ENCODE measurements at regions not wholly inside any gene's neighbourhood (a gene's known extent, or its start where the extent isn't known, plus 50 kb on each side); places are given as distances from the start of the nearest gene placed in this dataset.
"Not testable (repeated sequence)": the region's sequence is repeated elsewhere in the genome, so short reads cannot be mapped to it uniquely, and the experiment has no call there.

GRCh38 chr12:124673801-124674617 is 106.6 kb upstream of the NCOR2 start:
- CTCF ChIA-PET = no interaction called here

GRCh38 chr12:124669271-124669721 is 101.9 kb upstream of the NCOR2 start:
- H3K27ac Mint-ChIP-seq; CTCF ChIA-PET; H3K9me3 Mint-ChIP-seq; H3K4me1 Mint-ChIP-seq (ENCODE audit: low read depth); DNase-seq; H3K36me3 Mint-ChIP-seq; H3K4me3 Mint-ChIP-seq; POLR2A ChIA-PET; H3K27me3 Mint-ChIP-seq; intact Hi-C loops (cut with micrococcal nuclease): not testable (repeated sequence)

More at GRCh38 chr12:124673801-124674617, 106.6 kb upstream of the NCOR2 start:
- Mint-ChIP-seq H3K4me3 (no peak overlapping the region), H3K27ac (no peak overlapping the region), H3K36me3 (no peaks in the 10 kb centered on the region), H3K4me1 (ENCODE audit: low read depth) (no peaks in the 10 kb centered on the region), H3K9me3 (no peaks in the 10 kb centered on the region), H3K27me3 (no peaks in the 10 kb centered on the region)
- POLR2A ChIA-PET = no interaction called here
- no peak for DNase-seq
- intact Hi-C loops (cut with micrococcal nuclease) = no loop called here

DNA sequence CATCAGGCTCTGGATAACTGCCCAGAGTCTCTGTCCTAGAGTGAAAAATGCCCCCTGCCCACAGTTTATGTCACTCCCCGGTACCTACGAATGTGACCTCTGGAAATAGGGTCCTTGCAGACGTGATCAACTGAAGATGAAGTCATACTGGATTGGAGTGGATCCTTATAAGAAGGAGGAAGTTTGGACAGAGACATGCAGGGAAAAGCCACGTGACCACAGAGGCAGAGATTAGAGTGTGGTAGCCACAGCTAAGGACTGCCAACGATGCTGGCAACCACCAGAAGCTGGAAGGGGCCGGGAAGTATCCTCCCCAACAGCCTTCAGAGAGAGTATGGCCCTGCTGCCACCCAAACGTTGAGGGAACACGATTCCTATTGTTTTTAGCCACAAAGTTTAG is 101.2 kb upstream of the NCOR2 start:
- H3K27ac Mint-ChIP-seq = no peak overlapping the region
- peaks cover 2% of the 10 kb centered on the region for H3K36me3 Mint-ChIP-seq
- intact Hi-C loops (cut with micrococcal nuclease) = no loop called here
- no peaks in the 10 kb centered on the region for H3K27me3 Mint-ChIP-seq
- ChIA-PET POLR2A (no interaction called here), CTCF (no interaction called here)
- DNase-seq = no peak
- H3K4me1 Mint-ChIP-seq (ENCODE audit: low read depth) = no peaks in the 10 kb centered on the region
- no peak overlapping the region for H3K4me3 Mint-ChIP-seq
- H3K9me3 Mint-ChIP-seq = peaks cover 4% of the 10 kb centered on the region

DNA sequence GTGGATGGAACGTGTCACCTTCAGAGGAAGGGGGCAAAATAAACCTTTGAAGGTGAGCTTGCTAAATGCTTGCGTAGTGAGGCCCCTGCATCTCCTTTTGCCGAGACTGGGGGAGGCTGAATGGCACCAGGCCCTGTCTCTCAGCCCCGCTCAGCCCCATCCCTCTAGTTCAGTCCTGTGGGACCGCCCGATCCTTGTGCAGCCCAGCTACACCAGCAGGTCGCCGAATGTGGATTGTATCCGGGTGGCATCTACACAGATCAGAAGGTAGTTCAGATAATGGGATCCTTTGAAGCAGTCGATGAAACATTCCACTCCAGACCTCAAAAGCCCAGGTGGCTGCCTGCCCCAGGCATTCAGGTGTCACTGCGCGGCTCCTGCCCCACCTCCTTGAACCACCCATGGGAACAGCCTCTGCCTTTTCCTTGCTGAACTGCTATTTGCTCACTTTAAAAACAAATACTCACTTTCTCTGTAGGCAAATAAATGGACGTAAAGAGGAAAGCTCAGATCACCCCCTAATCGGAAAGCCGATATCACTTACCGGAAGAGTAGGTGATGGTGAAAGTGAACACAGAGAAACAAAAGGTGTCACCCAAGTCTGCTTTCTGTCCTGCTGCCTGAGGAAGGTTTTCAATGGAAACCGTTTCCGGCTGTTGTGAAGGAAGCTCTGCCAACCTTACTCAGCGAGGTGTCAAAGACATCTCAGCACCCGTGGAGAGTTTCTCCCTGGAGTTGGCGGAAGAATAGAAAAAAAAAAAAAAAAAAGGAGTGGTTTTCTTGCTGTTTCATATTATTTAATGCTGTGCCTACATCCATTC is 100.3 kb upstream of the NCOR2 start:
- no peak overlapping the region for H3K27ac Mint-ChIP-seq
- no peak overlapping the region for H3K4me3 Mint-ChIP-seq
- peaks cover 6% of the 10 kb centered on the region for H3K9me3 Mint-ChIP-seq
- intact Hi-C loops (cut with micrococcal nuclease) = no loop called here
- DNase-seq = no peak
- ChIA-PET POLR2A (no interaction called here), CTCF (interaction anchor here (1.2 kb wide), 1 partner anchor 16 kb away, joined by 3 read pairs; no protein-coding TSS in a partner anchor)
- peaks cover 5% of the 10 kb centered on the region for H3K36me3 Mint-ChIP-seq
- no peaks in the 10 kb centered on the region for H3K4me1 Mint-ChIP-seq (ENCODE audit: low read depth)
- H3K27me3 Mint-ChIP-seq = no peaks in the 10 kb centered on the region

DNA sequence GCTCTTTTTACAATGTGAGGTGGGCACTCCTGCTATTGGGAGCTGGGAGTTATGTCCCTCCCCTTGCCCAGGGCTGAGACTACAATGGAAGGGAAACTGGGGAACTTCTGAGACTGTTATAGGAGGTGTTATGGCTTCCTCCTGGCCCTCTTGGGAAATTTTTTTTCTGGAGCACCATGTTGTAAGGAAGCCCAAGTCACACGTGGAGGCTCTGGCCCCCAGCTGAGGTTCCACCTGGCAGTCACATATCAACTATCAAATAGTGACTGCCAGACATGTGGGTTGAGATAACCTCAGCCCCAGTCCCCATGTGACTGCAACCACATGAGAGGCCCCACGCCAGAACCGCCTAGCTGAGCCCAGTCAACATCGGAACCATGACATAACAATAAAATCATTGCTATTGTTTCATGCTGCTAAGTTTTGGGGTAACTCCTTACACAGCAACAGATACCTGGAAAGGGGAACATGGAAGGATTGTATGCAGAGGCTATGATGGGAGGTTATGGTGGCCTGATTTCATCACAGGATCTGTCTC is 99.4 kb upstream of the NCOR2 start:
- no peak for DNase-seq

GRCh38 chr12:124665511-124665910 is 98.1 kb upstream of the NCOR2 start:
- peaks cover 7% of the 10 kb centered on the region for H3K36me3 Mint-ChIP-seq
- peaks cover 14% of the 10 kb centered on the region for H3K9me3 Mint-ChIP-seq
- H3K27ac Mint-ChIP-seq = no peak overlapping the region
- no peak for DNase-seq
- POLR2A ChIA-PET = no interaction called here
- no peaks in the 10 kb centered on the region for H3K4me1 Mint-ChIP-seq (ENCODE audit: low read depth)
- H3K27me3 Mint-ChIP-seq = no peaks in the 10 kb centered on the region
- CTCF ChIA-PET = no interaction called here
- no peak overlapping the region for H3K4me3 Mint-ChIP-seq
- intact Hi-C loops (cut with micrococcal nuclease) = no loop called here

More for the DNA sequence above, 99.4 kb upstream of the NCOR2 start:
- H3K9me3 Mint-ChIP-seq = peaks cover 13% of the 10 kb centered on the region
- no peak overlapping the region for H3K27ac Mint-ChIP-seq
- no peak overlapping the region for H3K4me3 Mint-ChIP-seq
- no peaks in the 10 kb centered on the region for H3K4me1 Mint-ChIP-seq (ENCODE audit: low read depth)
- intact Hi-C loops (cut with micrococcal nuclease) = no loop called here
- CTCF ChIA-PET = interaction anchor here (1.2 kb wide), 1 partner anchor 15 kb away, joined by 3 read pairs; no protein-coding TSS in a partner anchor
- POLR2A ChIA-PET = no interaction called here
- H3K36me3 Mint-ChIP-seq = peaks cover 7% of the 10 kb centered on the region
- no peaks in the 10 kb centered on the region for H3K27me3 Mint-ChIP-seq

- peaks cover 14% of the 10 kb centered on the region for H3K9me3 Mint-ChIP-seq
- CTCF ChIA-PET = no interaction called here
Measured at GRCh38 chr12:124664395-124665111, 97.1 kb upstream of the NCOR2 start.

GRCh38 chr12:124663771-124664366 is 96.5 kb upstream of the NCOR2 start:
- peaks cover 7% of the 10 kb centered on the region for H3K36me3 Mint-ChIP-seq
- no peak for DNase-seq
- peaks cover 14% of the 10 kb centered on the region for H3K9me3 Mint-ChIP-seq
- H3K27ac Mint-ChIP-seq = no peak overlapping the region
- no peaks in the 10 kb centered on the region for H3K4me1 Mint-ChIP-seq (ENCODE audit: low read depth)
- intact Hi-C loops (cut with micrococcal nuclease) = no loop called here
- H3K27me3 Mint-ChIP-seq = no peaks in the 10 kb centered on the region
- no peak overlapping the region for H3K4me3 Mint-ChIP-seq
- CTCF ChIA-PET = no interaction called here
- POLR2A ChIA-PET = no interaction called here

More at GRCh38 chr12:124664395-124665111, 97.1 kb upstream of the NCOR2 start:
- intact Hi-C loops (cut with micrococcal nuclease) = no loop called here
- POLR2A ChIA-PET = no interaction called here
- DNase-seq = no peak
- no peak overlapping the region for H3K4me3 Mint-ChIP-seq
- H3K27ac Mint-ChIP-seq = no peak overlapping the region
- H3K36me3 Mint-ChIP-seq = peaks cover 7% of the 10 kb centered on the region
- H3K4me1 Mint-ChIP-seq (ENCODE audit: low read depth) = no peaks in the 10 kb centered on the region
- H3K27me3 Mint-ChIP-seq = no peaks in the 10 kb centered on the region

DNA sequence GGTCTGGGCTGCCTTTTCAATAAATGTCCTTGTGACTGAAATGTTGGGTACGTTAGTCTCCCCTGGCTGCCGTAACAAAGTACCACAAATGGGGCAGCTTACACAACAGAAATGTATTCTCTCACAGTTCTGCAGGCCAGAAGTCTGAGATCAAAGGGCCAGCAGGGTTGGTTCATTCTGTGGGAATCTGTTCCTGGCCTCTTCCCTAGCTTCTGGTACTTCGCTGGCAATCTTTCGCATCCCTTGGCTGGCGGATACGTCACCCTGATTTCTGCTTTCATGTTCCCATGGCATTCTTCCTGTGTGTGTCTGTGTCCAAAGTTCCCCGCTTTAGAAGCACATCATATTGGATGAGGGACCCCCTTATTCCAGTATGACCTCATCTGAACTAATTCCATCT is 95.8 kb upstream of the NCOR2 start:
- no peaks in the 10 kb centered on the region for H3K4me1 Mint-ChIP-seq (ENCODE audit: low read depth)
- POLR2A ChIA-PET = no interaction called here

GRCh38 chr12:124661341-124661740 is 93.9 kb upstream of the NCOR2 start:
- Mint-ChIP-seq H3K27me3 (no peaks in the 10 kb centered on the region), H3K27ac (no peak overlapping the region), H3K36me3 (peaks cover 7% of the 10 kb centered on the region), H3K4me3 (no peak overlapping the region), H3K9me3 (peaks cover 9% of the 10 kb centered on the region), H3K4me1 (ENCODE audit: low read depth) (no peaks in the 10 kb centered on the region)
- ChIA-PET POLR2A (no interaction called here), CTCF (interaction anchor here (1.7 kb wide), 1 partner anchor 15 kb away, joined by 3 read pairs; no protein-coding TSS in a partner anchor)
- intact Hi-C loops (cut with micrococcal nuclease) = no loop called here
- DNase-seq = no peak

More for the DNA sequence above, 95.8 kb upstream of the NCOR2 start:
- Mint-ChIP-seq H3K27me3 (no peaks in the 10 kb centered on the region), H3K4me3 (no peak overlapping the region), H3K9me3 (peaks cover 14% of the 10 kb centered on the region), H3K27ac (no peak overlapping the region), H3K36me3 (peaks cover 7% of the 10 kb centered on the region)
- CTCF ChIA-PET = no interaction called here
- intact Hi-C loops (cut with micrococcal nuclease) = no loop called here
- DNase-seq = no peak

DNA sequence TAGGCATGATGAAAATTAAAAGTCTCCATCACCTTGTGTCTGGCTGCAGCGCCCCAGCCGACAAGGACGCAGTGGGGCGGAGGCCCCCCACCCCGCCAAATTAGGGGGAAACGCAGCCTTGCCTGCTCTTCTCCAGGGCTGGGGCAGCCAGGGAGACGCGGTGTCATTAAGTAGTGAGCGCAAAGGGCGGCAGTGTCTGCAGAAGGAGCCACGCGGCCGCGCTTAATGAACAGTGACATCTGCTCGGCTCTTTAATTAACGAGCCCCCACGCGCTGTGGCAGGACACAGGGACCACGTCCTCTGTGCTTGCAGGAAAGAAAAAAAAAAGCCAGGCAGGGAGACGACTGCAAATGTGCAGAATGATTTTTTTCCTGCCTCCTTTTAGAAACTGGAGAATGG is 93.4 kb upstream of the NCOR2 start:
- Mint-ChIP-seq H3K36me3 (peaks cover 4% of the 10 kb centered on the region), H3K4me1 (ENCODE audit: low read depth) (no peaks in the 10 kb centered on the region), H3K4me3 (no peak overlapping the region), H3K27me3 (no peaks in the 10 kb centered on the region), H3K9me3 (peaks cover 9% of the 10 kb centered on the region), H3K27ac (no peak overlapping the region)
- ChIA-PET POLR2A (no interaction called here), CTCF (no interaction called here)
- DNase-seq = no peak
- intact Hi-C loops (cut with micrococcal nuclease) = no loop called here

All from activated CD4-positive, alpha-beta memory T cell treated with anti-CD3 and anti-CD28 coated beads for 36 hours (primary cell).